ENCODE measurements at regions not wholly inside any gene's neighbourhood (a gene's known extent, or its start where the extent isn't known, plus 50 kb on each side); places are given as distances from the start of the nearest gene placed in this dataset.

GRCh38 chr3:134095005-134095404 lies 65.3 kb upstream of the SLCO2A1 start:
- H3K27ac Mint-ChIP-seq = no peak overlapping the region
- Histone ChIP-seq H3K36me3 (replicated peaks in 1 of 2; ENCODE audit: control extremely low read depth in 1 of 2, control insufficient read depth in 1 of 2, extremely low read depth in 1 of 2, insufficient read depth in 2 of 2, low read length in 1 of 2) (no peaks in the 10 kb centered on the region), H3K9me3 (ENCODE audit: control extremely low read depth in 1 of 3, control insufficient read depth in 2 of 3, insufficient read depth in 1 of 3, low read length in 2 of 3) (peaks cover 0 to 9% (median 0%) of the 10 kb centered on the region in 3 donors), H4K20me1 (ENCODE audit: control insufficient read depth, insufficient read depth, low read length, poor library complexity, severe bottlenecking) (no peaks in the 10 kb centered on the region), H3K4me3 (ENCODE audit: control extremely low read depth in 1 of 5, extremely low read depth in 1 of 5, insufficient read depth in 1 of 5, low read depth in 2 of 5, low read length in 4 of 5) (no peak overlapping the region), H3K9ac (ENCODE audit: low read length) (no peak overlapping the region), H3K27me3 (replicated peaks in 1 of 4; ENCODE audit: control extremely low read depth in 1 of 4, control insufficient read depth in 3 of 4, insufficient read depth in 4 of 4, low read length in 3 of 4) (no peaks in the 10 kb centered on the region), H3K4me1 (ENCODE audit: control insufficient read depth in 2 of 2, insufficient read depth in 2 of 2, low read length in 2 of 2) (no peaks in the 10 kb centered on the region), H3K27ac (ENCODE audit: low read length in 2 of 2) (no peak overlapping the region), H3K79me2 (ENCODE audit: control insufficient read depth, insufficient read depth, low read length) (no peaks in the 10 kb centered on the region), H3K4me2 (replicated peaks; ENCODE audit: low read depth, low read length, poor library complexity, severe bottlenecking) (no peak overlapping the region), H2AFZ (ENCODE audit: insufficient read depth, low read depth, low read length, poor library complexity, severe bottlenecking) (no peak overlapping the region)
- no peak for DNase-seq
- no peak for TF ChIP-seq CTCF (IDR thresholded peaks at IDR 0.05)
- ChIA-PET CTCF (no interaction called here), POLR2A (no interaction called here)
- H3K4me3 Mint-ChIP-seq = no peak overlapping the region
- intact Hi-C loops (cut with micrococcal nuclease) = no loop called here
- H3K27me3 Mint-ChIP-seq = peaks cover 6% of the 10 kb centered on the region
- no CpG with 5 or more reads among the region's 3 CpGs for WGBS (ENCODE audit: insufficient coverage)
- H3K9me3 Mint-ChIP-seq (ENCODE audit: insufficient read depth) = no peaks in the 10 kb centered on the region
- no peak for ATAC-seq (ENCODE audit: low read depth)
- no peaks in the 10 kb centered on the region for H3K4me1 Mint-ChIP-seq

DNA sequence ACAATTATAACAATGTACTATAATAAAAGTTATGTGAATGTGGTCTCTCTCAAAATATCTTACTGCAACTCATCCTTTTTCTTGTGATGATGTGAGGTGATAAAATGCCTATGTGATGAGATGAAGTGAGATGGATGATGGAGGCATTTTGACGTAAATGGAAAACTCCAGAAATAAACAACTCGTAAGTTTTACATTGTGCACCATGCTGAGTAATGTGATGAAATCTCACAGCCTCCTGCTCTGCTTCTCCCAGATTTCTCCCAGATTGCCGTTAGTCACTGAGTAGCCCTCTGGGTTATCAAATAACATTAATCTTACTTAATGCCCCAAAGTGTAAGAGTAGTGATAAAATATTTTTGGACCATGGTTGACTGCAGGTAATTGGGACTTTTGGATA lies 64.8 kb upstream of the SLCO2A1 start:
- TF ChIP-seq EZH2 (IDR thresholded peaks at IDR 0.05; ENCODE audit: borderline replicate concordance, insufficient read depth, low read depth, low read length, poor library complexity, severe bottlenecking) = no peak
- TF ChIP-seq CTCF (IDR thresholded peaks at IDR 0.05) = no peak
- Mint-ChIP-seq H3K27ac (no peak overlapping the region), H3K4me1 (no peaks in the 10 kb centered on the region), H3K27me3 (peaks cover 6% of the 10 kb centered on the region), H3K4me3 (no peak overlapping the region), H3K9me3 (ENCODE audit: insufficient read depth) (no peaks in the 10 kb centered on the region)
- Histone ChIP-seq H3K9ac (ENCODE audit: low read length) (no peak overlapping the region), H3K79me2 (ENCODE audit: control insufficient read depth, insufficient read depth, low read length) (no peaks in the 10 kb centered on the region), H4K20me1 (ENCODE audit: control insufficient read depth, insufficient read depth, low read length, poor library complexity, severe bottlenecking) (no peaks in the 10 kb centered on the region), H3K36me3 (replicated peaks in 1 of 2; ENCODE audit: control extremely low read depth in 1 of 2, control insufficient read depth in 1 of 2, extremely low read depth in 1 of 2, insufficient read depth in 2 of 2, low read length in 1 of 2) (no peaks in the 10 kb centered on the region), H2AFZ (ENCODE audit: insufficient read depth, low read depth, low read length, poor library complexity, severe bottlenecking) (no peak overlapping the region), H3K4me2 (replicated peaks; ENCODE audit: low read depth, low read length, poor library complexity, severe bottlenecking) (no peak overlapping the region), H3K9me3 (ENCODE audit: control extremely low read depth in 1 of 3, control insufficient read depth in 2 of 3, insufficient read depth in 1 of 3, low read length in 2 of 3) (peaks cover 0 to 9% (median 0%) of the 10 kb centered on the region in 3 donors), H3K4me1 (ENCODE audit: control insufficient read depth in 2 of 2, insufficient read depth in 2 of 2, low read length in 2 of 2) (no peaks in the 10 kb centered on the region), H3K4me3 (ENCODE audit: control extremely low read depth in 1 of 5, extremely low read depth in 1 of 5, insufficient read depth in 1 of 5, low read depth in 2 of 5, low read length in 4 of 5) (no peak overlapping the region), H3K27me3 (replicated peaks in 1 of 4; ENCODE audit: control extremely low read depth in 1 of 4, control insufficient read depth in 3 of 4, insufficient read depth in 4 of 4, low read length in 3 of 4) (no peaks in the 10 kb centered on the region), H3K27ac (ENCODE audit: low read length in 2 of 2) (no peak overlapping the region)
- ATAC-seq (ENCODE audit: low read depth) (no peak), DNase-seq (no peak)
- no CpG with 5 or more reads among the region's 3 CpGs for WGBS (ENCODE audit: insufficient coverage)
- intact Hi-C loops (cut with micrococcal nuclease) = no loop called here
- ChIA-PET CTCF (no interaction called here), POLR2A (no interaction called here)
